ENCODE measurements at regions not wholly inside any gene's neighbourhood (a gene's known extent, or its start where the extent isn't known, plus 50 kb on each side); places are given as distances from the start of the nearest gene placed in this dataset.

- H3K27me3 ChIP-seq (ENCODE audit: control insufficient read depth, low read length) = no peaks in the 10 kb centered on the region
- H4K20me1 ChIP-seq (ENCODE audit: control insufficient read depth, insufficient read depth, low read depth, low read length) = no peaks in the 10 kb centered on the region
- H3K4me2 ChIP-seq (ENCODE audit: low read length) = no peak overlapping the region
- no peaks in the 10 kb centered on the region for H3K9me2 ChIP-seq (replicated peaks; ENCODE audit: control insufficient read depth, low read length)
- no peaks in the 10 kb centered on the region for H3K79me2 ChIP-seq (ENCODE audit: control insufficient read depth, low read length)
- H3K27ac ChIP-seq (ENCODE audit: low read depth, low read length) = no peak overlapping the region
- no peaks in the 10 kb centered on the region for H3K36me3 ChIP-seq (ENCODE audit: control insufficient read depth, low read length)
- H3K9me3 ChIP-seq (ENCODE audit: control insufficient read depth, insufficient read depth, low read length) = no peaks in the 10 kb centered on the region
- H3K4me3 ChIP-seq (ENCODE audit: low read length) = no peak overlapping the region
- TF ChIP-seq EZH2phosphoT487 (IDR thresholded peaks at IDR 0.05; ENCODE audit: borderline replicate concordance, low read length) = no peak
- no peaks in the 10 kb centered on the region for H3K4me1 ChIP-seq (ENCODE audit: control insufficient read depth, low read length)
- H3F3A ChIP-seq (ENCODE audit: control insufficient read depth, insufficient read depth) = no peaks in the 10 kb centered on the region
Measured at GRCh38 chr2:215684448-215685237, 248.8 kb upstream of the FN1 start.

GRCh38 chr2:215683295-215683694 is 247.4 kb upstream of the FN1 start:
- Histone ChIP-seq H3K9me2 (replicated peaks; ENCODE audit: control insufficient read depth, low read length) (no peaks in the 10 kb centered on the region), H3K4me2 (ENCODE audit: low read length) (no peak overlapping the region)

GRCh38 chr2:215681799-215682596 is 246.1 kb upstream of the FN1 start:
- H3K27ac ChIP-seq (ENCODE audit: low read depth, low read length) = no peak overlapping the region
- H4K20me1 ChIP-seq (ENCODE audit: control insufficient read depth, insufficient read depth, low read depth, low read length) = no peaks in the 10 kb centered on the region
- no peaks in the 10 kb centered on the region for H3K36me3 ChIP-seq (ENCODE audit: control insufficient read depth, low read length)
- no peak overlapping the region for H3K4me3 ChIP-seq (ENCODE audit: low read length)
- H3K79me2 ChIP-seq (ENCODE audit: control insufficient read depth, low read length) = no peaks in the 10 kb centered on the region
- H3K9me3 ChIP-seq (ENCODE audit: control insufficient read depth, insufficient read depth, low read length) = no peaks in the 10 kb centered on the region
- no peaks in the 10 kb centered on the region for H3K27me3 ChIP-seq (ENCODE audit: control insufficient read depth, low read length)
- no peaks in the 10 kb centered on the region for H3K9me2 ChIP-seq (replicated peaks; ENCODE audit: control insufficient read depth, low read length)
- H3F3A ChIP-seq (ENCODE audit: control insufficient read depth, insufficient read depth) = no peaks in the 10 kb centered on the region
- H3K4me1 ChIP-seq (ENCODE audit: control insufficient read depth, low read length) = no peaks in the 10 kb centered on the region
- no peak overlapping the region for H3K4me2 ChIP-seq (ENCODE audit: low read length)
- TF ChIP-seq CTCF (IDR thresholded peaks at IDR 0.05; ENCODE audit: low read depth, low read length, poor library complexity, severe bottlenecking) (no peak), EZH2phosphoT487 (IDR thresholded peaks at IDR 0.05; ENCODE audit: borderline replicate concordance, low read length) (no peak)

More at GRCh38 chr2:215683295-215683694, 247.4 kb upstream of the FN1 start:
- no peaks in the 10 kb centered on the region for H3K27me3 ChIP-seq (ENCODE audit: control insufficient read depth, low read length)
- no peak overlapping the region for H3K4me3 ChIP-seq (ENCODE audit: low read length)
- H3F3A ChIP-seq (ENCODE audit: control insufficient read depth, insufficient read depth) = no peaks in the 10 kb centered on the region
- H3K4me1 ChIP-seq (ENCODE audit: control insufficient read depth, low read length) = no peaks in the 10 kb centered on the region
- TF ChIP-seq EZH2phosphoT487 (IDR thresholded peaks at IDR 0.05; ENCODE audit: borderline replicate concordance, low read length) (no peak), CTCF (IDR thresholded peaks at IDR 0.05; ENCODE audit: low read depth, low read length, poor library complexity, severe bottlenecking) (no peak)
- no peaks in the 10 kb centered on the region for H3K36me3 ChIP-seq (ENCODE audit: control insufficient read depth, low read length)
- no peaks in the 10 kb centered on the region for H3K9me3 ChIP-seq (ENCODE audit: control insufficient read depth, insufficient read depth, low read length)
- no peaks in the 10 kb centered on the region for H4K20me1 ChIP-seq (ENCODE audit: control insufficient read depth, insufficient read depth, low read depth, low read length)
- H3K79me2 ChIP-seq (ENCODE audit: control insufficient read depth, low read length) = no peaks in the 10 kb centered on the region
- H3K27ac ChIP-seq (ENCODE audit: low read depth, low read length) = no peak overlapping the region

Data from DOHH2 (cell line).